Right lobe of liver (tissue), 6 donors: ENCODE measurements at regions not wholly inside any gene's neighbourhood (a gene's known extent, or its start where the extent isn't known, plus 50 kb on each side); places are given as distances from the start of the nearest gene placed in this dataset.

Experiments
- ATAC-seq, 4 donors: fragments of 200-7000 bp; cut with Tn5 transposase; one replicate each; pipeline ENCODE4 v1.9.1; 2020; ENCODE audit warnings: mild to moderate bottlenecking in 4 of 4, moderate library complexity in 4 of 4
- DNase-seq, 3 donors: peaks; one replicate each; pipeline ENCODE4 v3.0.0-alpha.2; 2020
- H3K27ac ChIP-seq, 3 donors: fragments of 200-600 bp; one replicate each; pipeline ENCODE4 v1.8.0; 2022
- H3K27me3 ChIP-seq, 2 donors: fragments of 200-600 bp; one replicate each; pipeline ENCODE4 v1.8.0; 2022
- H3K36me3 ChIP-seq, 4 donors: fragments of 200-600 bp; sonication (generic) in 1 of 4; one replicate each; pipeline versions ENCODE4 v1.5.1 to v1.8.0; 2017 to 2022; ENCODE audit warnings: control low read depth in 1 of 4
- H3K4me1 ChIP-seq, 4 donors: fragments of 200-600 bp; sonication (generic) in 1 of 4; one replicate each; pipeline versions ENCODE4 v1.5.1 to v1.8.0; 2017 to 2022; ENCODE audit warnings: control low read depth in 1 of 4
- H3K4me3 ChIP-seq, 3 donors: fragments of 200-600 bp; one replicate each; pipeline ENCODE4 v1.8.0; 2022
- H3K9me3 ChIP-seq, 4 donors: fragments of 200-600 bp; sonication (generic) in 1 of 4; one replicate each; pipeline versions ENCODE4 v1.5.1 to v1.8.0; 2017 to 2022; ENCODE audit warnings: control low read depth in 1 of 4
- POLR2A ChIP-seq: fragments of 450-650 bp; IDR thresholded peaks from one replicate; pipeline ENCODE4 v1.6.1; 2017; ENCODE audit warnings: antibody characterized with exemption, mild to moderate bottlenecking
- WGBS: methylation state at CpG from one replicate; pipeline ENCODE4 v1.1.6; 2018; ENCODE audit warnings: low coverage, low lambda C conversion rate; ENCODE audit not compliant: insufficient coverage; ENCODE audit errors: missing lambda C conversion rate; 5-methylcytosine and 5-hydroxymethylcytosine counted together
- intact Hi-C, 2 donors: fragments of 100-400 bp; cut with DNase I; formaldehyde crosslinking; loops; one replicate each; pipeline versions ENCODE4 v1.11.2 to v1.14.1; 2022
- TF ChIP-seq, protein P1 (sequence below), 4 donors: fragments of 200-600 bp in 3 of 4; fragments of 450-650 bp in 1 of 4; IDR thresholded peaks; one replicate each; pipeline versions ENCODE4 v1.5.1 to v1.8.0; 2016 to 2022; ENCODE audit warnings: antibody characterized with exemption in 4 of 4, mild to moderate bottlenecking in 2 of 4
- donor health status: DM: no; HTN: yes; CAD: no.
- donor health status: DM: no; HTN: no; CAD: no.
- donor health status: DM: no; HTN: no; CAD: no.
- donor health status: DM: no; HTN: yes; CAD: no.
- donor health status: DM: no; HTN: yes; CAD: no.

DNA sequence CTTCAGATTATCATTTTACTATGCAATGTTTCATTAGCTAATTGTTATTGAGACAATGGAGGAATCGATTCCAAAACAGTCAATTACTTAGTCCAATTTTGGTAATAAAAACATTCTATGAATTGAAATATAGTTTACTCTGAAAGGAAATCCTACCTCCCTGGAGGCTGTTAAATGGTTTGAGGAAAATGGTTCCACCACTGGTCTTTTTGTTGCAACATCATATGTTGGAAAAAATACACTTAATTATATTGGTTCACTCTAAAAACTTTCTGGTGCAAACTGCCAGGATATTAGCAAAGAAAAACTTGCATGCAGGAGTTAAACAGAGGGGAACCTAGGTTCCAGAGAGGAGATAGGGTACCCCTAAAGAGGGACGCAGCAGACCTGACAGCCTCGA is 267.3 kb upstream of the LYZL1 start:
- WGBS, result 72% methylated on average over 3 of the region's 3 CpGs

DNA sequence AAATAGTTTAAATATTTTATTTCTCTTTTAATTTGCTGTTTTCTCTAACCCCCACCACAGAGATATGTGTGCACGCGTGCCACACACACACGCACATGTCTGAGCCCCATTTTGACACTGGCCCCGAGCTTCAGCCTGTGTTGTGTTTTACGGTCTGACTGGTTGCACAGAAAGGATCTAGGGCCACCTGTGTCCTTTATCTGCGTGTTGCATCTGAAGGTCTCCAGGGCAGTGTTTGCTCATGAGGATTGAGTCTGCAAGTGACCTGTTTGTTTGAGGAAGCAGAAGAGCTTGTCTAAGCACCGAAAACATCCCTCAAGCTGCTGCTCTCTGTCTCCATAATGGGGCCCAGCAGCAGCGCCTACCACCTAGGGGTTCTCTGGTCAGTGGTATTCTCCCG is 266.4 kb upstream of the LYZL1 start:
- 74% methylated on average over 5 of the region's 9 CpGs for WGBS
- Histone ChIP-seq H3K9me3 (no peaks in the 10 kb centered on the region), H3K4me3 (no peak overlapping the region), H3K27ac (no peak overlapping the region), H3K36me3 (no peaks in the 10 kb centered on the region), H3K4me1 (no peaks in the 10 kb centered on the region), H3K27me3 (no peaks in the 10 kb centered on the region)
- ATAC-seq (no peak), DNase-seq (no peak)
- TF ChIP-seq, protein P1, sequence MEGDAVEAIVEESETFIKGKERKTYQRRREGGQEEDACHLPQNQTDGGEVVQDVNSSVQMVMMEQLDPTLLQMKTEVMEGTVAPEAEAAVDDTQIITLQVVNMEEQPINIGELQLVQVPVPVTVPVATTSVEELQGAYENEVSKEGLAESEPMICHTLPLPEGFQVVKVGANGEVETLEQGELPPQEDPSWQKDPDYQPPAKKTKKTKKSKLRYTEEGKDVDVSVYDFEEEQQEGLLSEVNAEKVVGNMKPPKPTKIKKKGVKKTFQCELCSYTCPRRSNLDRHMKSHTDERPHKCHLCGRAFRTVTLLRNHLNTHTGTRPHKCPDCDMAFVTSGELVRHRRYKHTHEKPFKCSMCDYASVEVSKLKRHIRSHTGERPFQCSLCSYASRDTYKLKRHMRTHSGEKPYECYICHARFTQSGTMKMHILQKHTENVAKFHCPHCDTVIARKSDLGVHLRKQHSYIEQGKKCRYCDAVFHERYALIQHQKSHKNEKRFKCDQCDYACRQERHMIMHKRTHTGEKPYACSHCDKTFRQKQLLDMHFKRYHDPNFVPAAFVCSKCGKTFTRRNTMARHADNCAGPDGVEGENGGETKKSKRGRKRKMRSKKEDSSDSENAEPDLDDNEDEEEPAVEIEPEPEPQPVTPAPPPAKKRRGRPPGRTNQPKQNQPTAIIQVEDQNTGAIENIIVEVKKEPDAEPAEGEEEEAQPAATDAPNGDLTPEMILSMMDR (IDR thresholded peaks at IDR 0.05), result no peak
- TF ChIP-seq POLR2A, result no peak
- intact Hi-C loops, result no loop called here

More for the DNA sequence above, 267.3 kb upstream of the LYZL1 start:
- no peak for DNase-seq
- Histone ChIP-seq H3K36me3 (no peaks in the 10 kb centered on the region), H3K27ac (no peak overlapping the region), H3K9me3 (no peaks in the 10 kb centered on the region), H3K4me1 (no peaks in the 10 kb centered on the region), H3K27me3 (no peaks in the 10 kb centered on the region), H3K4me3 (no peak overlapping the region)
- no peak for ATAC-seq
- TF ChIP-seq, protein P1 (IDR thresholded peaks at IDR 0.05), result no peak
- no peak for TF ChIP-seq POLR2A
- intact Hi-C loops, result no loop called here

DNA sequence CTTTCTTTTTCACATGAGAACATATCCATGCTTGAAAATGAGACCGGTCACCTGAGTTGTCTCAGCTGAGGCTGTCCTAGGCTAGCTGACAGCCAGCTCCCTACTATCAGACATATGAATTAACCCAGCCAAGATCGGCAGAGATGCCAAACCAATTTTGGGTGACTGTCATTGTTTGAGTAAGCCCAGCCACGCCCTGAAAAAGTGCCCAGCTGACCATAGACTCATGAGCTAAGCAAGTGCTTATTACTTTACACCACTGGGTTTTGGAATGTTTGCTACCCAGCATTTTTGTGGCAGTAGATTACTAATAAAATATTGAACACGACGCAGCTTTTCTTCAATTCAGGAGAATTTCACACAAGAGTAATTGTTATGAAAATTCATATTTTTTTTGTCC is 265.2 kb upstream of the LYZL1 start:
- ATAC-seq, result no peak
- Histone ChIP-seq H3K4me3 (no peak overlapping the region), H3K27me3 (no peaks in the 10 kb centered on the region), H3K4me1 (no peaks in the 10 kb centered on the region), H3K36me3 (no peaks in the 10 kb centered on the region), H3K9me3 (no peaks in the 10 kb centered on the region), H3K27ac (no peak overlapping the region)
- no peak for TF ChIP-seq POLR2A
- TF ChIP-seq, protein P1 (IDR thresholded peaks at IDR 0.05), result no peak
- WGBS, result 63% methylated on average over 5 of the region's 5 CpGs
- DNase-seq, result no peak
- intact Hi-C loops, result no loop called here

DNA sequence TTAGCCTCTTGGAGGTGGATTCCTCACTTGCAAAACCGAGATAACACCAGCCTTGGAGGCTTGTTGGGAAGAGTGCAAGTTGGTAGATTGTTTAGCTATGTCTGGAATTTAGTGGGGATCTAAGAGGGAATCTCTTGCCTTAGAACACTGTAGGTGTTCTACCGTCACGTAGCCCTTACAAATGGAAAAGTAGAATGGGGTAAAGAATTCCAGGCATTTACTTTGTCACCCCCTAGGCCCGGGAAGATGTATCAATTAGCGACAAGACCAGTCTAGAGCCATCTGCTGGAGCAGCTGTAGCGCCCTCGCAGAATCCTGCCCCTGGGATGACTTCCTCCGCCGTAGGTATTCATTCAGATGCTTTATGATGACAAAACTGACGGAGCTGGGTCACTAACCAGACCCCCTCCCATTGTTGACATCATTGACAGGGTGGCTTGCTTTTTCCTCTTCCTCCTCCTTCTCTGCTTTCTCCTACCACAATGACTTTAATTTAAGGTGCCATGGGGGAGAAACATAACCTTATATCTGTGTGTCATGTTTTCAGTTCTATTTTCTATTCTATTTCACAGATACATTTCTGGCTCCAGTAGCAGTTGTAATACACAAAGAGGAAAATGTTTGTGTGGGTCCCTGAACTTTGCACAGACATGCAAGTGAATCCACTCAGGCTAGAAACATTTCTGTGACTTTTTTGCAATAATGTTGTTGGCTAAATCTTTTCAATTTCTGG is 262.6 kb upstream of the LYZL1 start:
- no peak for DNase-seq
- no peaks in the 10 kb centered on the region for H3K27me3 ChIP-seq
- WGBS, result 61% methylated on average over 8 of the region's 10 CpGs
- H3K27ac ChIP-seq, result no peak overlapping the region
- H3K36me3 ChIP-seq, result no peaks in the 10 kb centered on the region
- H3K9me3 ChIP-seq, result no peaks in the 10 kb centered on the region
- no peak for ATAC-seq
- H3K4me1 ChIP-seq, result no peaks in the 10 kb centered on the region
- H3K4me3 ChIP-seq, result no peak overlapping the region
- intact Hi-C loops, result no loop called here
- no peak for TF ChIP-seq POLR2A
- TF ChIP-seq, protein P1 (IDR thresholded peaks at IDR 0.05), result no peak
